Right lobe of liver (tissue), 4 donors: ENCODE measurements at regions not wholly inside any gene's neighbourhood (a gene's known extent, or its start where the extent isn't known, plus 50 kb on each side); places are given as distances from the start of the nearest gene placed in this dataset.

Experiments used
- CTCF ChIP-seq, 4 donors: fragments of 200-600 bp in 3 of 4; fragments of 450-650 bp in 1 of 4; IDR thresholded peaks; one replicate each; pipeline versions ENCODE4 v1.5.1 to v1.8.0; 2016 to 2022; ENCODE audit warnings: antibody characterized with exemption in 4 of 4, mild to moderate bottlenecking in 2 of 4
- POLR2A ChIP-seq: fragments of 450-650 bp; IDR thresholded peaks from one replicate; pipeline ENCODE4 v1.6.1; 2017; ENCODE audit warnings: antibody characterized with exemption, mild to moderate bottlenecking
- donor health status: DM: no; HTN: no; CAD: no.
- donor health status: DM: no; HTN: no; CAD: no.
- donor health status: DM: no; HTN: yes; CAD: no.

GRCh38 chr22:49636649-49637048 is 191.0 kb downstream of the BRD1 start:
- TF ChIP-seq POLR2A (no peak), CTCF (IDR thresholded peaks at IDR 0.05) (no peak)
